ENCODE measurements at regions not wholly inside any gene's neighbourhood (a gene's known extent, or its start where the extent isn't known, plus 50 kb on each side); places are given as distances from the start of the nearest gene placed in this dataset.

DNA sequence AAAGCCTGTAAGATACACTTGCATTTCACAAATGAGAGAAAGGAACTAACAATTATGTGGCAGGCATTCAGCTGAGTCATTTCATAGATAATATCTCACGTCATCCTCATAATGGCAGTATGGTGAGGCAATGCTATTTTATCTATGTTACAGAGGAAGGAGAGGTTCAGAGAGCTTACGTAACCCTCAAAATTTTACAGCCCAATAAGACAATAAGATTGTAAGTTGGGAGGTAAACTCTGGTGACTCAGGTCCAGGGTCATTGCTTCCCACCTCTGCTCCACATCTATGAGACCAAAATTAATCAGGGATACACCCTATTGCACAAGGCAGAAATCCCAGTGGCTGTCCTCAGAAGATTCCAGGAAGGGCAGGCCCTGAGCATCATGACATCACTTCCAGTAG lies 309.7 kb downstream of the NSG2 start:
- H4K20me1 ChIP-seq (replicated peaks; ENCODE audit: control insufficient read depth, extremely low read depth, insufficient read depth, low read length) = no peaks in the 10 kb centered on the region
- no peaks in the 10 kb centered on the region for H3K9me1 ChIP-seq (replicated peaks; ENCODE audit: control insufficient read depth, extremely low read depth, insufficient read depth, low read length)
- peaks cover 6% of the 10 kb centered on the region for H3K9me3 ChIP-seq (replicated peaks; ENCODE audit: control insufficient read depth, insufficient read depth, low read length)
- TF ChIP-seq POLR2AphosphoS5 (IDR thresholded peaks at IDR 0.05; ENCODE audit: insufficient read depth, low read depth, low read length) (no peak), JUN (IDR thresholded peaks at IDR 0.05; ENCODE audit: borderline replicate concordance, insufficient read depth, insufficient read length, low read depth) (no peak), FOS (IDR thresholded peaks at IDR 0.05; ENCODE audit: borderline replicate concordance, insufficient read depth, low read length) (no peak), GATA2 (IDR thresholded peaks at IDR 0.05; ENCODE audit: insufficient read depth, insufficient read length, low read depth, low read length) (no peak)
- TF ChIP-seq, protein P1, sequence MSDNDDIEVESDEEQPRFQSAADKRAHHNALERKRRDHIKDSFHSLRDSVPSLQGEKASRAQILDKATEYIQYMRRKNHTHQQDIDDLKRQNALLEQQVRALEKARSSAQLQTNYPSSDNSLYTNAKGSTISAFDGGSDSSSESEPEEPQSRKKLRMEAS (IDR thresholded peaks at IDR 0.05; ENCODE audit: insufficient read depth, insufficient read length) = no peak
- H3K4me1 ChIP-seq (ENCODE audit: control insufficient read depth, extremely low read depth, insufficient read depth, low read length) = no peaks in the 10 kb centered on the region
- H3K27ac ChIP-seq (ENCODE audit: insufficient read depth, low read depth, low read length) = no peak overlapping the region
- FAIRE-seq = no peak
- no peaks in the 10 kb centered on the region for H3K27me3 ChIP-seq (ENCODE audit: control insufficient read depth in 2 of 2, insufficient read depth in 2 of 2, low read length in 2 of 2)
- no peaks in the 10 kb centered on the region for H3K36me3 ChIP-seq (ENCODE audit: control insufficient read depth in 2 of 2, extremely low read depth in 1 of 2, insufficient read depth in 2 of 2, low read length in 2 of 2)
- no peak overlapping the region for H2AFZ ChIP-seq (ENCODE audit: low read depth, low read length)
- no TSS peak for BruUV-seq (replicated peaks)
- intact Hi-C loops (cut with micrococcal nuclease) (no loop called here), dilution Hi-C loops (cut with MboI; ENCODE audit: extremely low pct_ligation_motif_present, low sequenced_read_pairs) (no loop called here)
- ChIA-PET POLR2A (no interaction called here), CTCF (no interaction called here)
- no peak overlapping the region for H3K4me3 ChIP-seq (replicated peaks in 1 of 3; ENCODE audit: insufficient read depth in 1 of 3, low read depth in 1 of 3, low read length in 3 of 3)
- DNase-seq (ENCODE audit: low read depth, low spot score) = no peak
- no peak overlapping the region for H3K9ac ChIP-seq (replicated peaks; ENCODE audit: extremely low read depth, insufficient read depth, low read length)
- no peak overlapping the region for H3K4me2 ChIP-seq (ENCODE audit: insufficient read depth, low read length)
- no peaks in the 10 kb centered on the region for H3K79me2 ChIP-seq (ENCODE audit: control insufficient read depth, insufficient read depth, low read length)

DNA sequence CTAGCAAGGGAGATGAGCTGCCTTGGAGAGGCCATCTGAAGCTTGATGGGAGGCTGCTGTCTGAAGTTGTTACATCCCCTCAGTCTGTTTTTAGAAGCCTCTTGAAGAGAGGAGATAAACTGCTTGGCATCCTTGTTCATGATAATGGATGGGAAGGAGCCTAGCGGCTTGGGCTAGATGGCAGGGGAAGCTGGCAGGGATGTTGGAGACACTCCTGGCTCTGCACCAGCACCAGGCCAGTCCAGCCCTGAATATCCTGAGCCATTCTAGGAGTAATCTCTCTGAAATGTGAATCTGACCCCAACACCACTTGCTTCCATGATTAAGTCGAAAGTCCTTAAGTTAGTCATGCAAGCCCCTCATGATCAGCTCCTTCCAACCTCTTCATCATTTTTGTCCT lies 310.5 kb downstream of the NSG2 start:
- BruUV-seq (replicated peaks) = no TSS peak

More for the DNA sequence above, 310.5 kb downstream of the NSG2 start:
- no peak overlapping the region for H3K27ac ChIP-seq (ENCODE audit: insufficient read depth, low read depth, low read length)
- H4K20me1 ChIP-seq (replicated peaks; ENCODE audit: control insufficient read depth, extremely low read depth, insufficient read depth, low read length) = no peaks in the 10 kb centered on the region
- TF ChIP-seq POLR2AphosphoS5 (IDR thresholded peaks at IDR 0.05; ENCODE audit: insufficient read depth, low read depth, low read length) (no peak), FOS (IDR thresholded peaks at IDR 0.05; ENCODE audit: borderline replicate concordance, insufficient read depth, low read length) (no peak), EZH2 (IDR thresholded peaks at IDR 0.05; ENCODE audit: borderline replicate concordance, low read depth, low read length, severe bottlenecking) (no peak), POLR2A (IDR thresholded peaks at IDR 0.05; ENCODE audit: low read depth, low read length) (no peak), MYC (IDR thresholded peaks at IDR 0.05; ENCODE audit: low read depth, low read length) (no peak), GATA2 (IDR thresholded peaks at IDR 0.05; ENCODE audit: insufficient read depth, insufficient read length, low read depth, low read length) (no peak), JUN (IDR thresholded peaks at IDR 0.05; ENCODE audit: borderline replicate concordance, insufficient read depth, insufficient read length, low read depth) (no peak)
- TF ChIP-seq, protein P1 (IDR thresholded peaks at IDR 0.05; ENCODE audit: insufficient read depth, insufficient read length) = no peak
- TF ChIP-seq, protein P2, sequence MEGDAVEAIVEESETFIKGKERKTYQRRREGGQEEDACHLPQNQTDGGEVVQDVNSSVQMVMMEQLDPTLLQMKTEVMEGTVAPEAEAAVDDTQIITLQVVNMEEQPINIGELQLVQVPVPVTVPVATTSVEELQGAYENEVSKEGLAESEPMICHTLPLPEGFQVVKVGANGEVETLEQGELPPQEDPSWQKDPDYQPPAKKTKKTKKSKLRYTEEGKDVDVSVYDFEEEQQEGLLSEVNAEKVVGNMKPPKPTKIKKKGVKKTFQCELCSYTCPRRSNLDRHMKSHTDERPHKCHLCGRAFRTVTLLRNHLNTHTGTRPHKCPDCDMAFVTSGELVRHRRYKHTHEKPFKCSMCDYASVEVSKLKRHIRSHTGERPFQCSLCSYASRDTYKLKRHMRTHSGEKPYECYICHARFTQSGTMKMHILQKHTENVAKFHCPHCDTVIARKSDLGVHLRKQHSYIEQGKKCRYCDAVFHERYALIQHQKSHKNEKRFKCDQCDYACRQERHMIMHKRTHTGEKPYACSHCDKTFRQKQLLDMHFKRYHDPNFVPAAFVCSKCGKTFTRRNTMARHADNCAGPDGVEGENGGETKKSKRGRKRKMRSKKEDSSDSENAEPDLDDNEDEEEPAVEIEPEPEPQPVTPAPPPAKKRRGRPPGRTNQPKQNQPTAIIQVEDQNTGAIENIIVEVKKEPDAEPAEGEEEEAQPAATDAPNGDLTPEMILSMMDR (IDR thresholded peaks at IDR 0.05; ENCODE audit: extremely low read depth in 1 of 2, insufficient read depth in 1 of 2, low read depth in 1 of 2, low read length in 2 of 2) = no peak
- no peak overlapping the region for H3K4me2 ChIP-seq (ENCODE audit: insufficient read depth, low read length)
- no peaks in the 10 kb centered on the region for H3K27me3 ChIP-seq (ENCODE audit: control insufficient read depth in 2 of 2, insufficient read depth in 2 of 2, low read length in 2 of 2)
- no peak overlapping the region for H2AFZ ChIP-seq (ENCODE audit: low read depth, low read length)
- H3K9me3 ChIP-seq (replicated peaks; ENCODE audit: control insufficient read depth, insufficient read depth, low read length) = peaks cover 6% of the 10 kb centered on the region
- H3K9ac ChIP-seq (replicated peaks; ENCODE audit: extremely low read depth, insufficient read depth, low read length) = no peak overlapping the region
- H3K9me1 ChIP-seq (replicated peaks; ENCODE audit: control insufficient read depth, extremely low read depth, insufficient read depth, low read length) = no peaks in the 10 kb centered on the region
- H3K4me1 ChIP-seq (ENCODE audit: control insufficient read depth, extremely low read depth, insufficient read depth, low read length) = no peaks in the 10 kb centered on the region
- ChIA-PET CTCF (no interaction called here), POLR2A (no interaction called here)
- intact Hi-C loops (cut with micrococcal nuclease) = no loop called here
- no peaks in the 10 kb centered on the region for H3K79me2 ChIP-seq (ENCODE audit: control insufficient read depth, insufficient read depth, low read length)
- dilution Hi-C loops (cut with MboI; ENCODE audit: extremely low pct_ligation_motif_present, low sequenced_read_pairs) = no loop called here
- FAIRE-seq (no peak), DNase-seq (ENCODE audit: low read depth, low spot score) (no peak)
- no peaks in the 10 kb centered on the region for H3K36me3 ChIP-seq (ENCODE audit: control insufficient read depth in 2 of 2, extremely low read depth in 1 of 2, insufficient read depth in 2 of 2, low read length in 2 of 2)
- H3K4me3 ChIP-seq (replicated peaks in 1 of 3; ENCODE audit: insufficient read depth in 1 of 3, low read depth in 1 of 3, low read length in 3 of 3) = no peak overlapping the region
